ENCODE measurements at regions not wholly inside any gene's neighbourhood (a gene's known extent, or its start where the extent isn't known, plus 50 kb on each side); places are given as distances from the start of the nearest gene placed in this dataset.

- no peak for DNase-seq (ENCODE audit: low spot score)
- no peak for TF ChIP-seq CTCF (conservative IDR thresholded peaks at IDR 0.05; ENCODE audit: low read depth)
- no peak overlapping the region for H3K27ac ChIP-seq
- CTCF ChIA-PET, result no interaction called here
- POLR2A ChIA-PET (ENCODE audit: low non-redundant PET), result no interaction called here
These were observed 179.4 kb upstream of the ADAMTS5 start for GRCh38 chr21:27146268-27146667.

GRCh38 chr21:27145134-27145798, 178.4 kb upstream of the ADAMTS5 start:
- no peak overlapping the region for H3K27ac ChIP-seq
- DNase-seq (ENCODE audit: low spot score), result no peak
- TF ChIP-seq CTCF (conservative IDR thresholded peaks at IDR 0.05; ENCODE audit: low read depth), result no peak
- ChIA-PET CTCF (no interaction called here), POLR2A (ENCODE audit: low non-redundant PET) (no interaction called here)

DNA sequence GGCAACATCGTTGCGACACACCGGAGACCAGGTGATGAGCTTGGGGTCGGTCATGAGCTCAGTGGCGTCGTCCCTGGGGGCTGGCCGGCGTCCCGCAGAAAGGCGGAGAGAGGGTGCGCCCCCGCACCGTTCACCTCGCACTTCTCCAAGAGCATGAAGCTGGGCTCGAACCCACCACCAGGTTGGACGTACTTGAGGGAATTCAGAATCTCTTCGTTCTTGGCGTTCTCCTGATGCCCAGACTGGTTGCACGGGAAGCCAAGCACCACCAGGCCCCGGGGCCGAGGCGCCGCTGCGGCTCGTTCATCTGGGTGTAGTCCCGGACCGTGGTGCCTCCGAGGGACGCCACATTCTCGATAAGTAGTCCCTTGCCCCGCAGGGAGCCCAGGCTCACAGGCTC, 176.6 kb upstream of the ADAMTS5 start:
- no peak overlapping the region for H3K27ac ChIP-seq
- no peak for TF ChIP-seq CTCF (conservative IDR thresholded peaks at IDR 0.05; ENCODE audit: low read depth)
- DNase-seq (ENCODE audit: low spot score), result no peak
- ChIA-PET POLR2A (ENCODE audit: low non-redundant PET) (no interaction called here), CTCF (no interaction called here)

- H3K27ac ChIP-seq, result no peak overlapping the region
- CTCF ChIA-PET, result no interaction called here
- no peak for DNase-seq (ENCODE audit: low spot score)
- POLR2A ChIA-PET (ENCODE audit: low non-redundant PET), result no interaction called here
- TF ChIP-seq CTCF (conservative IDR thresholded peaks at IDR 0.05; ENCODE audit: low read depth), result no peak
These were observed 172.6 kb upstream of the ADAMTS5 start for GRCh38 chr21:27139526-27139925.

- TF ChIP-seq CTCF (conservative IDR thresholded peaks at IDR 0.05; ENCODE audit: low read depth), result no peak
- DNase-seq (ENCODE audit: low spot score), result no peak
- ChIA-PET CTCF (no interaction called here), POLR2A (ENCODE audit: low non-redundant PET) (no interaction called here)
- no peak overlapping the region for H3K27ac ChIP-seq
These were observed 167.6 kb upstream of the ADAMTS5 start for GRCh38 chr21:27134516-27134915.

DNA sequence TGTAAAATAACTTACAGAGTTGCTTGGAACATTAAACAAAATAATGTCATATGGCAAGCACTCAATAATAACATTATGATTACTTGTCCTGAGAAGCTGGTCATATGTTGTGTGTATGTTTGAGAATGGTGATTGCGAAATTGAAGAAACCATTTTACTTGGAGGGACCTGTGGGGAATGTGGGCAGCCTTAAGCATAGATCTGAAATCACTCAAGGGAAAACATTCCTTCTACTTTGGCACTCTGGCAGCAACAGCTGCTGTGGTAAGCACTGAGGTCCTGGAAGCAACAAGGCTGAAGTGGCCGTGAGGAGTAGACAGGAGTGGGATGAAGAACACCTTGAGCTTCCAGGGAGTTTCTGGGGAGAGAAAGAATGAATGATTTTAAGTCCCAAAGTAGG, 165.4 kb upstream of the ADAMTS5 start:
- DNase-seq (ENCODE audit: low spot score), result no peak
- TF ChIP-seq CTCF (conservative IDR thresholded peaks at IDR 0.05; ENCODE audit: low read depth), result no peak
- POLR2A ChIA-PET (ENCODE audit: low non-redundant PET), result interaction anchor here (0.6 kb wide), 1 partner anchor 23 kb away, joined by 3 read pairs; no protein-coding TSS in a partner anchor
- CTCF ChIA-PET, result no interaction called here
- H3K27ac ChIP-seq, result no peak overlapping the region

Measured in RWPE1 (cell line).